GM12875 (cell line): ENCODE measurements at regions not wholly inside any gene's neighbourhood (a gene's known extent, or its start where the extent isn't known, plus 50 kb on each side); places are given as distances from the start of the nearest gene placed in this dataset.
"Not testable (repeated sequence)": the region's sequence is repeated elsewhere in the genome, so short reads cannot be mapped to it uniquely, and the experiment has no call there.

Experiments
- H3K4me3 ChIP-seq: one replicate; pipeline ENCODE4 v1.5.1; 2011; ENCODE audit warnings: low read depth, low read length, control low read depth
- TF ChIP-seq, protein P1 (sequence below): IDR thresholded peaks from 2 replicates; pipeline ENCODE4 v1.5.1; 2011; ENCODE audit warnings: low read depth, mild to moderate bottlenecking, control low read depth, inconsistent platforms, low read length, moderate library complexity, borderline replicate concordance; ENCODE audit not compliant: insufficient read depth

DNA sequence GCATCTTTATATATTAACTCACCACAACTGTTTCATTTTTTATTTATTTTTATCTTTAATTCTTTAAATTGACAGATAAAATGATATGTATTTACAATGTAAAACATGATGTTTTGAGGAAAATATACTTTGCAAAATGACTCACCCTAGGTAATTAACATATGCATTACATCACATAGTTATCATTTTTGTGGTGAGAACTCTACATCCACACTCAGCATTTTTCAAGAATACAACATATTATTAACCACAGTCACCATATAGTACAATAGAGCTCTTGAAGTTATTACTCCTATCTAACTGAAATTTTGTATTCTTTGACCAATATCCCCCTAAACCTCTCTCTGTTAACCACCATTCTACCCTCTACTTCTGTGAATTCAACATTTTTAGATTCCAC is 194.7 kb upstream of the KIF2B start:
- H3K4me3 ChIP-seq: no peak overlapping the region
- TF ChIP-seq, protein P1, sequence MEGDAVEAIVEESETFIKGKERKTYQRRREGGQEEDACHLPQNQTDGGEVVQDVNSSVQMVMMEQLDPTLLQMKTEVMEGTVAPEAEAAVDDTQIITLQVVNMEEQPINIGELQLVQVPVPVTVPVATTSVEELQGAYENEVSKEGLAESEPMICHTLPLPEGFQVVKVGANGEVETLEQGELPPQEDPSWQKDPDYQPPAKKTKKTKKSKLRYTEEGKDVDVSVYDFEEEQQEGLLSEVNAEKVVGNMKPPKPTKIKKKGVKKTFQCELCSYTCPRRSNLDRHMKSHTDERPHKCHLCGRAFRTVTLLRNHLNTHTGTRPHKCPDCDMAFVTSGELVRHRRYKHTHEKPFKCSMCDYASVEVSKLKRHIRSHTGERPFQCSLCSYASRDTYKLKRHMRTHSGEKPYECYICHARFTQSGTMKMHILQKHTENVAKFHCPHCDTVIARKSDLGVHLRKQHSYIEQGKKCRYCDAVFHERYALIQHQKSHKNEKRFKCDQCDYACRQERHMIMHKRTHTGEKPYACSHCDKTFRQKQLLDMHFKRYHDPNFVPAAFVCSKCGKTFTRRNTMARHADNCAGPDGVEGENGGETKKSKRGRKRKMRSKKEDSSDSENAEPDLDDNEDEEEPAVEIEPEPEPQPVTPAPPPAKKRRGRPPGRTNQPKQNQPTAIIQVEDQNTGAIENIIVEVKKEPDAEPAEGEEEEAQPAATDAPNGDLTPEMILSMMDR: no peak

DNA sequence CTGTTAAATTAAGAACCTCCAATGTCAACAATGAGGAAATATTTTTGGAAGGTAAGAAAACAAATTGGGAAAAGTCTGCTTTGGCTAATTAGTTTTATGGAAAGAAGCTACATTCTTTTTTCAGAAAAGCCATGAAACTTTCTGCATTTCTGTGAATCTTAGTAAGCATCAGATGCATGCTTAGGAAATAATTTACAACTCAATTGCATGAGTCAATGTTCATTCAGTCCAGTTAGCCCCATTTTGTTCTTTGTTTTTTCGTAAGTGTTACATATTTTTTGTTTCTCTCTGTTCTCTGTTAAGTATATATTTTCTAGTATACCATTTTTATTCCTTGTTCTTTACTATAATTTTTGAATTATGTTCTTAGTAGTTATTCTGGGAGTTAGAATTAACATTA is 195.2 kb upstream of the KIF2B start:
- H3K4me3 ChIP-seq: no peak overlapping the region
- TF ChIP-seq, protein P1: no peak

DNA sequence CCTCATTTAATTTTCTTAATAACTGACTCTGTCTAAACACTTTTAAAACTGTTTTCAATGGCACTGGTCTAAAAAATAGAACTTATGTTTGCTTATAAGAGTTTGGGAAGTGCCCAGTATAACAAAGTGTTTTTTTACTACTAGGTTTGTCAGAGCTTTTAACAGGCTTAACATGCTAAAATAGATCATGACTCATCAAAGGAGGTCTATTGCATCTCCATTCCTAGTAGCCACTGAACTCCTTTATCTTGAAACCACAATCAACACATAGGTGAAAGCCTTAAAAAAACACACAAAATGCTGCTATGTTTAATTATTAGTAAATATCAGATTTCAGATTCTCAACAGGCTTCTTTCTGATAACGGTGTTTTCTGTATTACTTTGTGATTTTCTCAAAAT is 196.4 kb upstream of the KIF2B start:
- H3K4me3 ChIP-seq: no peak overlapping the region
- TF ChIP-seq, protein P1: no peak

DNA sequence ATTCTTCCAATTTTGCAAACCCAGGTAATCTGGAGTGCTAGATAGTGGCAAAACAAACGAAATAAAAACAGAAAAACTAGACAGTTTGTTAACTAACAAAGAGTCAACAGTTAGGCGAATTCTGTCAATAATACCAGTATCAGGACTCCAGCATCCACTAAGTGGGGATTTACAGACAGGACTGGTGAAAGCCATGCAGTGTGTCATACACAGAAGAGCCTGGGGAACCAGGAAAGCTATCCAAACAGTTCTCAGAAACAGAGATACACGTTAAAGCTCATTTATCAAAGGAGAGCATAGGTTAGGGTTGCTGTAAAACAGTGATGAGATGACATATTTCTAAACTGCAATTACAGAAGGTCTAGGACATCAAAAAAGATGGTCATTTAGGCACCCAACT is 203.7 kb upstream of the KIF2B start:
- H3K4me3 ChIP-seq: no peak overlapping the region
- TF ChIP-seq, protein P1: no peak

DNA sequence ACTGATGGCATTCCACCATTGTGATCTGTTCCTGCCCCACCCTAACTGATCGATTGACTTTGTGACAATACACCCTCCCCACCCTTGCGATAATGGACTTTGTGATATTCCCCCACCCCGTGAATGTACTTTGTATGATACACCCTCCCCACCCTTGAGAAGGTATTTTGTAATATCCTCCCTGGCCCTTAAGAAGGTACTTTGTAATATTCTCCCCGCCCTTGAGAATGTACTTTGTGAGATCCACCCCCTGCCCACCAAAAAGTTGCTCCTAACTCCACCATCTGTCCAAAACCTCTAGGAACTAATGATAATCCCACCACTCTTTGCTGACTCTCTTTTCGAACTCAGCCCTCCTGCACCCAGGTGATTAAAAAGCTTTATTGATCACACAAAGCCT is 214.5 kb upstream of the KIF2B start:
- H3K4me3 ChIP-seq: not testable (repeated sequence)

DNA sequence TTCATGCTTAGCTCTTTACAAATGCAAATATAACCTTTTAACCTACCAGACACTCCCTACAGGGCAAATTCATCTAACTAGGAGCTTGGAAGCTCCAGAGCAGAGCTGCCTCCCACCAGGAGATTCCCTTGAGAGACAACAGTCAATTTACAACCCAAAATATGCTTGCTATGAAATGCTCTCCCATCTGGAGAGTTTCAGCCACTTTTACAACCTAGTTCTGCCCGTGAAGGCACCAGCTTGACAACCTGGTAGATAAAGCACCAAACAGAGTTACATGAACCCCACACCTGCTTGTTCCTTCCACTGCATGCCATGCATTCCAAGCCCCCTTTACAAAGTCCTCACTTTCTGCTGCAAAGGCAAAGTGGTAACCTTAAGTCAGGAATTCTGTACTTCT is 215.3 kb upstream of the KIF2B start:
- TF ChIP-seq, protein P1: no peak
- H3K4me3 ChIP-seq: no peak overlapping the region

DNA sequence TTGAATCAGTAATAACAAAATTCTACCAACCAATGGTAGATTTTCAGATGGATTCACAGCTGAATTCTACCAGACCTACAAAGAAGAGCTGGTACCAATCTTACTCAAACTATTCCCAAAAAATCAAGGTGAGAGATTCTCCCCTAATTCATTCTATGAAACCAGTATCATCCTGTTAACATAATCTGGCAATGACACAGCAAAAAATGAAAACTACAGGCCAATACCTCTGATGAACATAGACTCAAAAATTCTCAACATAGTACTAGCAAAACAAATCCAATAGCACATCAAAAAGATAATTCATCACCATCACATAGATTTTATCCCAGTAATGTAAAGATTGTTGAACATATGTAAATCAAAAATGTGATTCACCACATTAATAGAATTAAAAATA is 234.4 kb upstream of the KIF2B start:
- no peak overlapping the region for H3K4me3 ChIP-seq
- TF ChIP-seq, protein P1: no peak

DNA sequence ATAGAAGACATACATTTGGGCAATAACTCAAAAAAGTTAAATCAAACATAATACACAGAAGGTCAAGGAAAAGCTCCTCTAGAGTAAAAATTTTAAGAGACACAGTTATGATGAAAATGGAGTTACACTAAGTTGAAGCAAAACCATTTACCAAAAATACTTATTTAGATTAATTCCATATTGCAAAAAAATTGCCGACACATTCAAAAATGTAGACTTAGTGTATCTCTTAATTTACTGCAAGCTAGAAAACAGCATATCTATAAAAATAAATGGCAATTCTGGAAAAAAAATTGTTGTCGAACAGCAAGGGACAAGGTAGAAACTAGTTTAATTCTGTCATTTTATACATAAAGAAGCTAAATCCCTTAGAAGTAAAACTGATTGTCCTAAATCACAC is 248.7 kb upstream of the KIF2B start:
- H3K4me3 ChIP-seq: no peak overlapping the region
- TF ChIP-seq, protein P1: no peak
